OCI-LY3 (cell line): ENCODE measurements at regions not wholly inside any gene's neighbourhood (a gene's known extent, or its start where the extent isn't known, plus 50 kb on each side); places are given as distances from the start of the nearest gene placed in this dataset.

ENCODE experiments used
- EZH2phosphoT487 ChIP-seq: fragments of 200-600 bp; shearing (Covaris generic); IDR thresholded peaks from 2 replicates; pipeline ENCODE4 v1.6.1; 2018; ENCODE audit warnings: antibody characterized with exemption, mixed run types, low read depth
- TF ChIP-seq, protein P1 (sequence below): fragments of 200-600, 300-600 bp; sonication (generic); IDR thresholded peaks from 2 replicates; pipeline ENCODE4 v1.5.1; 2014; ENCODE audit warnings: antibody characterized with exemption, low read length, low read depth

DNA sequence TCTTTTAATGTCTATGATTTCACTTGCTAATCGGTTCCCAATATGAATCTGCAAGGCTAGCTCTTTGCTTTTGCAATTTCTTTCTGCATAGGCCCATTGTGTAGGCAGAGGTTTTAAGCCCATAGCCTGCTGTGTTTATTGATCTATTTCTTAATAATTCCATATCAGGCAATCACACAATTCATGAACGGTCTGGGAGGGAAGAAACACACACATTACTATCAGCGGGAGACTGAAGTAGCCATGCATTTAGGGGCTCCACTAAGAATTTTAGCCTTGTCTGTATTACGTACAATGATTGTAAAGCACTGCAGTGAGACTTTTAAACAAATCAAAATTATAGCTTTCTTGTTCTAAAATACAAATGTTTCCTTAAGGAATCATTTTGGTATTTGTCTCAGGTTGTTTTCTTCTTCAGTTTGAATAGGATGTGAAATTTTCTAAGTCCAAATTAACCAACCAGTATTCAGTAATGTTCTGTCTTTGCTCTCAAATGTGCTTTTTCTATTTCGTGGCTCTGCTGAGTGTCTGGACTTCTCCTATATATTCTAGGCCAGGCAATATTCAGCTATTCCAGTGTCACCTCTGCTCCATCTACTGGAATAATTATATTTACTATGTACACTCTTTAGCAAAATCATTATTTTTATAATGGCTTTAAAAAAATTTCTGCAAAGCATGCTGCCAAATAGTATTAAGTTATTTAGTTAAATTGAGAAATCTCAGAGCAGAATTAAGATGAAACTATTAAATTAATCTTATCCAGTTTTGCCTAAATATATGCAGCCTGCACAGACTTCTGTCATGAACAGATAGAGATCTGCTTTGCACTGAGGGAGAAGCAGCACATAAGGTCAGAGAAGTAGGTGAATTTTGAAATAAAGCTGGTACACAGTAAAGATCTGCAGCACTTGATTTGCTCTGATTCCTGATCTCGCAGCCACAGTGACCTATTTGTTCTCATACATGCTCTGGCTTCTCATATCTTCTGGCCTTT, 103.0 kb upstream of the NAALADL2 start:
- TF ChIP-seq, protein P1, sequence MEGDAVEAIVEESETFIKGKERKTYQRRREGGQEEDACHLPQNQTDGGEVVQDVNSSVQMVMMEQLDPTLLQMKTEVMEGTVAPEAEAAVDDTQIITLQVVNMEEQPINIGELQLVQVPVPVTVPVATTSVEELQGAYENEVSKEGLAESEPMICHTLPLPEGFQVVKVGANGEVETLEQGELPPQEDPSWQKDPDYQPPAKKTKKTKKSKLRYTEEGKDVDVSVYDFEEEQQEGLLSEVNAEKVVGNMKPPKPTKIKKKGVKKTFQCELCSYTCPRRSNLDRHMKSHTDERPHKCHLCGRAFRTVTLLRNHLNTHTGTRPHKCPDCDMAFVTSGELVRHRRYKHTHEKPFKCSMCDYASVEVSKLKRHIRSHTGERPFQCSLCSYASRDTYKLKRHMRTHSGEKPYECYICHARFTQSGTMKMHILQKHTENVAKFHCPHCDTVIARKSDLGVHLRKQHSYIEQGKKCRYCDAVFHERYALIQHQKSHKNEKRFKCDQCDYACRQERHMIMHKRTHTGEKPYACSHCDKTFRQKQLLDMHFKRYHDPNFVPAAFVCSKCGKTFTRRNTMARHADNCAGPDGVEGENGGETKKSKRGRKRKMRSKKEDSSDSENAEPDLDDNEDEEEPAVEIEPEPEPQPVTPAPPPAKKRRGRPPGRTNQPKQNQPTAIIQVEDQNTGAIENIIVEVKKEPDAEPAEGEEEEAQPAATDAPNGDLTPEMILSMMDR, result no peak
- no peak for TF ChIP-seq EZH2phosphoT487
